D721Med (cell line): ENCODE measurements at regions not wholly inside any gene's neighbourhood (a gene's known extent, or its start where the extent isn't known, plus 50 kb on each side); places are given as distances from the start of the nearest gene placed in this dataset.

Experiments used
- DNase-seq: peaks from one replicate; pipeline ENCODE4 v3.0.0; 2011; ENCODE audit warnings: low spot score; ENCODE audit not compliant: insufficient read length
- FAIRE-seq: peaks from 2 replicates; lab custom pipeline; 2011; peaks lifted over from hg19 to GRCh38; lab: Jason Lieb, UNC
- TF ChIP-seq, protein P1 (sequence below): IDR thresholded peaks from 2 replicates; pipeline ENCODE4 v1.5.1; 2012; ENCODE audit warnings: mild to moderate bottlenecking, control low read depth; ENCODE audit not compliant: insufficient read depth; ENCODE audit errors: missing control alignments

DNA sequence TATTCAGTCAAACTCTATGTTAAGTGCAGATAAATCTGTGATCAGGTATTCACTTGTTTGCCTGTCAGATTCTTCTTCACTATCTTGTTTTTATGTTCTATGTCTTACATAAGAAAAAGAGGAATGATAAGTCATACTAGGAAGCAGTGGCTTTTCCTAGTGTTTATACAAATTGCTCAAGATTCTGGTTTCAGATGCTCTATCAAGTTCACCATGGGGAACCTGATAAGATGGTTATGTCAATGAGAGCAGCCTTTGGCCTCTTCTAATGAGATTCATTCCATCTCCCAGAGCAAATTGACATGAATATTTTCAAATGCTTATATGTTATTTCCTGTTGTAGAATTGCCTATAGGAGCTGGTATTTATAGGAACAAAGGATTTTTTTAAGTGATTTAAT lies 218.8 kb upstream of the TMPRSS15 start:
- TF ChIP-seq, protein P1, sequence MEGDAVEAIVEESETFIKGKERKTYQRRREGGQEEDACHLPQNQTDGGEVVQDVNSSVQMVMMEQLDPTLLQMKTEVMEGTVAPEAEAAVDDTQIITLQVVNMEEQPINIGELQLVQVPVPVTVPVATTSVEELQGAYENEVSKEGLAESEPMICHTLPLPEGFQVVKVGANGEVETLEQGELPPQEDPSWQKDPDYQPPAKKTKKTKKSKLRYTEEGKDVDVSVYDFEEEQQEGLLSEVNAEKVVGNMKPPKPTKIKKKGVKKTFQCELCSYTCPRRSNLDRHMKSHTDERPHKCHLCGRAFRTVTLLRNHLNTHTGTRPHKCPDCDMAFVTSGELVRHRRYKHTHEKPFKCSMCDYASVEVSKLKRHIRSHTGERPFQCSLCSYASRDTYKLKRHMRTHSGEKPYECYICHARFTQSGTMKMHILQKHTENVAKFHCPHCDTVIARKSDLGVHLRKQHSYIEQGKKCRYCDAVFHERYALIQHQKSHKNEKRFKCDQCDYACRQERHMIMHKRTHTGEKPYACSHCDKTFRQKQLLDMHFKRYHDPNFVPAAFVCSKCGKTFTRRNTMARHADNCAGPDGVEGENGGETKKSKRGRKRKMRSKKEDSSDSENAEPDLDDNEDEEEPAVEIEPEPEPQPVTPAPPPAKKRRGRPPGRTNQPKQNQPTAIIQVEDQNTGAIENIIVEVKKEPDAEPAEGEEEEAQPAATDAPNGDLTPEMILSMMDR, result no peak
- DNase-seq, result no peak
- no peak for FAIRE-seq

DNA sequence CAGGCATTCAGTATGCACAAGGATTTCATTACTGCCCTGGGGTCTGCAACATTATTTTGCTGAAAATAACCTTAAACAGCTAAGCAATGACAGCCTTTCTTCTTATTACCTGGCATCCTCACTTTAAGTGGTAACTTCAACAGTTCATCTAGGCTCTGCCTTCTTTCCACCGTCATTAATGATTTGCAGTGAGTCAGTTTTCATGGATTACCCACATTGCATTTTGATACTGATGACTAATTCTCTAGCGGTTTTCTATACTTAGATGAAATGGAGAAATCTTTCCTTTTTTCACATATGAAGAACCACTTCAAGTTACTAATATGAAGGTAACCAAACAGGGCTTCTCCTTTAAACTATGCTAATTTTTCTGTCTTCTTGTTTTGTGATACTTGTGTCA lies 226.9 kb upstream of the TMPRSS15 start:
- DNase-seq (no peak), FAIRE-seq (no peak)
- TF ChIP-seq, protein P1, result no peak

DNA sequence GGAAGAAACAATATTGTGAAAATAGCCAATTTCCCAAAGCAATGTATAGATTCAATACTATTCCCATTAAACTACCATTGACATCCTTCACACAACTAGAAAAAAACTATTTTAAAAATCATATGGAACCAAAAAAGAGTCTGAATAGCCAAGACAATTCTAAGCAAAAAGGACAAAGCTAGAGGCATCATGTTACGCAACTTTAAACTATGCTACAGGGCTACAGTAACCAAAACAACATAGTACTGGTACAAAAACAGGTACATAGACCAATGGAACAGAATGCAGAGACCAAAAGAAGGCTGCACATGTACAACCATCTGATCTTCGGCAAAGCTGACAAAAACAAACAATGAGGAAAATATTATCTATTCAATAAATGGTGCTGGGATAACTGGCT lies 233.3 kb upstream of the TMPRSS15 start:
- DNase-seq (no peak), FAIRE-seq (no peak)
- TF ChIP-seq, protein P1, result no peak

DNA sequence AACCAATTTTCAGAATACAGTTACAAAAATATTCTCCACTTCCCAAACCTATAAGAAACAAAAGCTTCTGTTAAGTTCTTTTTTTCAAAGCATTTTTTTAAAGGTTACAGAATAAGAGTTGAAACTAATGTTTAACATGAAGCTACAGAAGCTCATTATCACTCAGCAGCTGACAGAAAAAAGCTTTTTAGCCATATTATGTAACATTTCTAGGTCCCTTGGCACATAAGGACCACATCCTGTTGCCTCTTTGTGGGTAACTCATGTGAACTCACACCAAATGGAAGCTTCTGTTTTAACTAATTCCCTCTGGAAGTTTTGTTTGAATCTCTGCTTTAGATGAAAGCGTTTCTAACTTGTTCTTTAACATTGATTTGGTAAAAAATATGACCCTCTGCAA lies 242.5 kb upstream of the TMPRSS15 start:
- DNase-seq (no peak), FAIRE-seq (no peak)
- TF ChIP-seq, protein P1, result no peak

DNA sequence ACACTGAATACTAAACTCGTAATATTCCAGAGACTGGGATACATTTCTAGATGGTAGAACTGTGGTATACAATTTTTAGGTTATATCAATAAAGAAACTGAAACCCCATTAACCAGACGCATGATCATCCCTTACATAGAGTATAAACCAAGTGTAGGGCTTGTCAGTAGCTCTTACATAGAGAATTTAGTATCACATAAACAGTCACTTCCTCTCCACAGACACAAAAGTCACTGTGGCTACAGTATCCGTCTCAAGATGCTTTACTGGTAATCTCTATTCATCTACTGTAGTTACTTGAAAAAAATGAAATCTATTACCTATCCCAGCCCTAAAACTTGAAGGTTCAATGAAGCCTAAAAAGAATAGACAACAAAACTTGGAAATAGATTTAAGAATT lies 252.3 kb upstream of the TMPRSS15 start:
- FAIRE-seq (no peak), DNase-seq (no peak)
- TF ChIP-seq, protein P1, result no peak

DNA sequence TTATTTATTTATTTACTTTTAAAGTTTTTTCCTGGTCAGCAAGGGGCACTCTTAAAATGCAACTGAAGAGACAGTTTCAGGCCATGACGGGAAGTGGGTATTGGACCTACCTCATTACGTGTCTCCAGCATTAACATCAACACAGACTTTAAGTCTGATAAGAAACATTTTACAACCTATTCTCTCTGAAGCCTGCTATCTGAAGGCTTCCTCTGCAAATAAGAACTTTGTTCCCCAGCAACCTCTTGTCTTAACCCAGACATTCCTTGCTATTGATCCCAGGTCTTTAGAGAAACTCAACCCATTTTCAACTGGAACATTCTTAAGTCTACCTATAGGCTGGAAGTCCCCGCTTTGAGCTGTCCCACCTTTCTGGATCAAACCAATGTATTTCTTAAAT lies 258.3 kb upstream of the TMPRSS15 start:
- FAIRE-seq (no peak), DNase-seq (no peak)
- TF ChIP-seq, protein P1, result no peak

DNA sequence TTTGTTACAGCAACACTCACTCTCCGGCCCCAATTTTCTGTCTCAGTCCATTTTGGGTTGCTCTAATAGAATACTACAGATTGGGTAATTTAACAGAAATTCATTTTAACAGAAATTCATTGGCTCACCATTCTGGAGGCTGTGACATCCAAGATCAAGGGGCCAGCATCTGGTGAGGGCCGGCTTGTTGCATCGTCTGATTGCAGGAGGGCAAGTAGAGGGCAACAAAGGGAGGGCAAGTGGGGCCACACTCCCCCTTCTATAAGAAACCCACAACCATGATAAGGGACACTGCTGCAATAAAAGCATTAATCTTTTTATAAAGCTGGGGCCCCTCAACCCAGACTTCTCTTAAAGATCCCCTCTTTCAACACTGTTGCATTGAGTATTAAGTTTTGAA lies 260.1 kb upstream of the TMPRSS15 start:
- TF ChIP-seq, protein P1, result no peak
- no peak for FAIRE-seq
- no peak for DNase-seq
